ENCODE measurements at regions not wholly inside any gene's neighbourhood (a gene's known extent, or its start where the extent isn't known, plus 50 kb on each side); places are given as distances from the start of the nearest gene placed in this dataset.
A peak's percentile ranks its signal among the peaks of the same experiment; 100 is the strongest.
"Not testable (repeated sequence)": the region's sequence is repeated elsewhere in the genome, so short reads cannot be mapped to it uniquely, and the experiment has no call there.

GRCh38 chr16:29217752-29218126 is 188.8 kb downstream of the NPIPB11 start:
- H3K4me3 ChIP-seq (replicated peaks in 1 of 3; ENCODE audit: low read depth in 2 of 3, low read length in 3 of 3); H4K20me1 ChIP-seq (ENCODE audit: insufficient read depth, low read length); H3K27me3 Mint-ChIP-seq (ENCODE audit: low read depth in 3 of 3); H3K79me2 ChIP-seq (ENCODE audit: insufficient read depth, low read length); H3K27ac ChIP-seq (ENCODE audit: low read depth in 1 of 2, low read length in 2 of 2); DNase-seq; H3K27me3 ChIP-seq (ENCODE audit: control insufficient read depth in 2 of 2, insufficient read depth in 2 of 2, low read length in 2 of 2); intact Hi-C loops (cut with micrococcal nuclease); H3K9me3 ChIP-seq (replicated peaks in 1 of 2; ENCODE audit: control insufficient read depth in 1 of 2, insufficient read depth in 1 of 2, low read length in 2 of 2); H3K9ac ChIP-seq (ENCODE audit: insufficient read depth, low read length, poor library complexity, severe bottlenecking); H2AFZ ChIP-seq (ENCODE audit: insufficient read depth, low read depth, low read length, poor library complexity, severe bottlenecking); H3K4me3 Mint-ChIP-seq; H3K4me1 Mint-ChIP-seq; H3K4me2 ChIP-seq (replicated peaks; ENCODE audit: extremely low read depth, low read length, poor library complexity, severe bottlenecking): not testable (repeated sequence)
- Mint-ChIP-seq H3K36me3 (peaks cover 36 to 69% of the 10 kb centered on the region in 2 donors), H3K27ac (peak overlapping the region in 1 of 7 donors; percentile 20), H3K9me3 (peaks cover 0 to 22% (median 10%) of the 10 kb centered on the region in 7 donors)
- WGBS (ENCODE audit: insufficient coverage), result 97% methylated on average over 9 of the region's 16 CpGs
- Histone ChIP-seq H3K36me3 (replicated peaks in 1 of 2; ENCODE audit: control insufficient read depth in 1 of 2, insufficient read depth in 2 of 2, low read length in 2 of 2) (peaks cover 20 to 25% of the 10 kb centered on the region in 2 donors), H3K4me1 (ENCODE audit: control insufficient read depth in 1 of 2, insufficient read depth in 2 of 2, low read length in 2 of 2) (peaks cover 4 to 13% of the 10 kb centered on the region in 2 donors)

GRCh38 chr16:29217104-29217751 is 189.3 kb downstream of the NPIPB11 start:
- H3K9ac ChIP-seq (ENCODE audit: insufficient read depth, low read length, poor library complexity, severe bottlenecking); H3K4me3 ChIP-seq (replicated peaks in 1 of 3; ENCODE audit: low read depth in 2 of 3, low read length in 3 of 3); H3K4me1 Mint-ChIP-seq; intact Hi-C loops (cut with micrococcal nuclease); H3K4me3 Mint-ChIP-seq; H3K9me3 ChIP-seq (replicated peaks in 1 of 2; ENCODE audit: control insufficient read depth in 1 of 2, insufficient read depth in 1 of 2, low read length in 2 of 2); H3K27ac ChIP-seq (ENCODE audit: low read depth in 1 of 2, low read length in 2 of 2); H4K20me1 ChIP-seq (ENCODE audit: insufficient read depth, low read length); H2AFZ ChIP-seq (ENCODE audit: insufficient read depth, low read depth, low read length, poor library complexity, severe bottlenecking); H3K27me3 ChIP-seq (ENCODE audit: control insufficient read depth in 2 of 2, insufficient read depth in 2 of 2, low read length in 2 of 2); H3K79me2 ChIP-seq (ENCODE audit: insufficient read depth, low read length); H3K4me2 ChIP-seq (replicated peaks; ENCODE audit: extremely low read depth, low read length, poor library complexity, severe bottlenecking); H3K27me3 Mint-ChIP-seq (ENCODE audit: low read depth in 3 of 3); DNase-seq: not testable (repeated sequence)
- peaks cover 0 to 19% (median 7%) of the 10 kb centered on the region in 7 donors for H3K9me3 Mint-ChIP-seq
- Histone ChIP-seq H3K4me1 (ENCODE audit: control insufficient read depth in 1 of 2, insufficient read depth in 2 of 2, low read length in 2 of 2) (peaks cover 7 to 16% of the 10 kb centered on the region in 2 donors), H3K36me3 (replicated peaks in 1 of 2; ENCODE audit: control insufficient read depth in 1 of 2, insufficient read depth in 2 of 2, low read length in 2 of 2) (peaks cover 20 to 25% of the 10 kb centered on the region in 2 donors)
- H3K36me3 Mint-ChIP-seq, result peaks cover 36 to 68% of the 10 kb centered on the region in 2 donors
- peak overlapping the region in 2 of 7 donors; percentile 20 to 68 for H3K27ac Mint-ChIP-seq
- 98% methylated on average over 22 of the region's 22 CpGs for WGBS (ENCODE audit: insufficient coverage)

- H3K4me3 ChIP-seq (replicated peaks in 1 of 3; ENCODE audit: low read depth in 2 of 3, low read length in 3 of 3); H3K9ac ChIP-seq (ENCODE audit: insufficient read depth, low read length, poor library complexity, severe bottlenecking); intact Hi-C loops (cut with micrococcal nuclease); H3K4me3 Mint-ChIP-seq; H2AFZ ChIP-seq (ENCODE audit: insufficient read depth, low read depth, low read length, poor library complexity, severe bottlenecking); H3K27me3 ChIP-seq (ENCODE audit: control insufficient read depth in 2 of 2, insufficient read depth in 2 of 2, low read length in 2 of 2); H3K79me2 ChIP-seq (ENCODE audit: insufficient read depth, low read length); H4K20me1 ChIP-seq (ENCODE audit: insufficient read depth, low read length); H3K9me3 ChIP-seq (replicated peaks in 1 of 2; ENCODE audit: control insufficient read depth in 1 of 2, insufficient read depth in 1 of 2, low read length in 2 of 2); H3K27me3 Mint-ChIP-seq (ENCODE audit: low read depth in 3 of 3); H3K27ac ChIP-seq (ENCODE audit: low read depth in 1 of 2, low read length in 2 of 2); H3K4me2 ChIP-seq (replicated peaks; ENCODE audit: extremely low read depth, low read length, poor library complexity, severe bottlenecking): not testable (repeated sequence)
- Mint-ChIP-seq H3K27ac (peak overlapping the region in 2 of 7 donors; percentile 15 to 25), H3K4me1 (peaks cover 20% of the 10 kb centered on the region), H3K9me3 (peaks cover 0 to 13% (median under 1%) of the 10 kb centered on the region in 7 donors), H3K36me3 (peaks cover 31 to 52% of the 10 kb centered on the region in 2 donors)
- DNase-seq, result peak in 2 of 3 donors; percentile 24 to 45
- Histone ChIP-seq H3K36me3 (replicated peaks in 1 of 2; ENCODE audit: control insufficient read depth in 1 of 2, insufficient read depth in 2 of 2, low read length in 2 of 2) (peaks cover 11 to 21% of the 10 kb centered on the region in 2 donors), H3K4me1 (ENCODE audit: control insufficient read depth in 1 of 2, insufficient read depth in 2 of 2, low read length in 2 of 2) (peaks cover 14 to 20% of the 10 kb centered on the region in 2 donors)
- 78% methylated on average over 1 of the region's 3 CpGs for WGBS (ENCODE audit: insufficient coverage)
Measured at GRCh38 chr16:29213770-29214169, 192.7 kb downstream of the NPIPB11 start.

GRCh38 chr16:29213251-29213650 is 193.3 kb downstream of the NPIPB11 start:
- H3K27ac ChIP-seq (ENCODE audit: low read depth in 1 of 2, low read length in 2 of 2); H3K27me3 ChIP-seq (ENCODE audit: control insufficient read depth in 2 of 2, insufficient read depth in 2 of 2, low read length in 2 of 2): not testable (repeated sequence)

More at GRCh38 chr16:29213251-29213650, 193.3 kb downstream of the NPIPB11 start:
- H4K20me1 ChIP-seq (ENCODE audit: insufficient read depth, low read length); H3K4me2 ChIP-seq (replicated peaks; ENCODE audit: extremely low read depth, low read length, poor library complexity, severe bottlenecking); H3K9ac ChIP-seq (ENCODE audit: insufficient read depth, low read length, poor library complexity, severe bottlenecking); H3K4me3 ChIP-seq (replicated peaks in 1 of 3; ENCODE audit: low read depth in 2 of 3, low read length in 3 of 3); H3K9me3 Mint-ChIP-seq; H3K9me3 ChIP-seq (replicated peaks in 1 of 2; ENCODE audit: control insufficient read depth in 1 of 2, insufficient read depth in 1 of 2, low read length in 2 of 2); H3K4me3 Mint-ChIP-seq; H2AFZ ChIP-seq (ENCODE audit: insufficient read depth, low read depth, low read length, poor library complexity, severe bottlenecking); H3K27me3 Mint-ChIP-seq (ENCODE audit: low read depth in 3 of 3); DNase-seq; intact Hi-C loops (cut with micrococcal nuclease); H3K79me2 ChIP-seq (ENCODE audit: insufficient read depth, low read length): not testable (repeated sequence)
- peaks cover 29 to 48% of the 10 kb centered on the region in 2 donors for H3K36me3 Mint-ChIP-seq
- Histone ChIP-seq H3K4me1 (ENCODE audit: control insufficient read depth in 1 of 2, insufficient read depth in 2 of 2, low read length in 2 of 2) (peaks cover 14 to 20% of the 10 kb centered on the region in 2 donors), H3K36me3 (replicated peaks in 1 of 2; ENCODE audit: control insufficient read depth in 1 of 2, insufficient read depth in 2 of 2, low read length in 2 of 2) (peaks cover 11 to 18% of the 10 kb centered on the region in 2 donors)
- peaks cover 20% of the 10 kb centered on the region for H3K4me1 Mint-ChIP-seq
- WGBS (ENCODE audit: insufficient coverage), result 70% methylated on average over 2 of the region's 6 CpGs
- H3K27ac Mint-ChIP-seq, result peak overlapping the region in 4 of 7 donors; percentile 15 to 53 (median 28)
